GM12878 (cell line): ENCODE measurements at regions not wholly inside any gene's neighbourhood (a gene's known extent, or its start where the extent isn't known, plus 50 kb on each side); places are given as distances from the start of the nearest gene placed in this dataset.

Source experiments
- ATAC-seq: fragments of 200-7000 bp; cut with Tn5 transposase; 3 replicates; pipeline ENCODE4 v1.9.1; 2020; ENCODE audit warnings: mild to moderate bottlenecking, moderate library complexity
- BruUV-seq: library from RNA; stranded (reverse); fragments of 400-500 nt; replicated peaks from 2 replicates; lab custom pipeline; 2021; lab: Mats Ljungman, UMichigan
- CTCF ChIA-PET: fragments of 300-600 bp; sonication (Branson Sonifier 250); formaldehyde crosslinking; extraction: SDS; loops from one replicate; lab custom pipeline; 2021; ENCODE audit warnings: inconsistent platforms; lab: Yijun Ruan, JAX
- POLR2A ChIA-PET: fragments of 350-600 bp; formaldehyde crosslinking; extraction: SDS; loops from one replicate; lab custom pipeline; 2021; ENCODE audit warnings: inconsistent platforms; lab: Charles Lee
- RAD21 ChIA-PET: fragments of 300-600 bp; sonication (Branson Sonifier 250); formaldehyde crosslinking; loops from one replicate; lab custom pipeline; 2023; ENCODE audit warnings: antibody characterized with exemption; ENCODE audit not compliant: unreplicated experiment; lab: Charles Lee
- SMC1A ChIA-PET: fragments of 300-600 bp; sonication (Branson Sonifier 250); formaldehyde crosslinking; loops from one replicate; lab custom pipeline; 2023; ENCODE audit not compliant: unreplicated experiment, uncharacterized antibody; lab: Charles Lee
- DNase-seq: peaks from one replicate; pipeline ENCODE4 v3.0.0-alpha.2; 2011; ENCODE audit warnings: low read depth, low spot score
- FAIRE-seq: peaks from 3 replicates; lab custom pipeline; 2011; peaks lifted over from hg19 to GRCh38; lab: Jason Lieb, UNC
- H2AFZ ChIP-seq: 2 replicates; pipeline ENCODE4 v1.6.0; 2011; ENCODE audit warnings: low read depth, low read length, control low read depth; ENCODE audit not compliant: control insufficient read depth
- H3K27ac ChIP-seq: 2 replicates; pipeline ENCODE4 v1.5.1; 2011; ENCODE audit warnings: control low read depth; ENCODE audit not compliant: control insufficient read depth, insufficient read depth
- H3K27me3 ChIP-seq, 2 experiments: replicated peaks in 1 of 2; 2 replicates each; pipeline versions ENCODE4 v1.6.0 to v1.6.1; 2011; ENCODE audit warnings: low read length in 1 of 2; ENCODE audit not compliant: control insufficient read depth in 2 of 2, insufficient read depth in 2 of 2
- H3K36me3 ChIP-seq, 2 experiments: 2 replicates each; pipeline ENCODE4 v1.5.1; 2011; ENCODE audit warnings: low read length in 1 of 2; ENCODE audit not compliant: control insufficient read depth in 2 of 2, insufficient read depth in 2 of 2
- H3K4me1 ChIP-seq: 2 replicates; pipeline ENCODE4 v1.6.1; 2011; ENCODE audit warnings: mild to moderate bottlenecking, low read length, moderate library complexity, mixed read lengths; ENCODE audit not compliant: control insufficient read depth, insufficient read depth
- H3K4me2 ChIP-seq: 2 replicates; pipeline ENCODE4 v1.6.0; 2011; ENCODE audit warnings: control low read depth; ENCODE audit not compliant: control insufficient read depth, insufficient read depth
- H3K4me3 ChIP-seq: fragments of 200-600 bp; sonication (generic); 2 replicates; pipeline ENCODE4 v1.5.1; 2016
- H3K79me2 ChIP-seq: 2 replicates; pipeline ENCODE4 v1.6.0; 2011; ENCODE audit warnings: low read length; ENCODE audit not compliant: control insufficient read depth, insufficient read depth
- H3K9ac ChIP-seq: 2 replicates; pipeline ENCODE4 v1.8.0; 2011; ENCODE audit warnings: low read length, control low read depth, mixed read lengths; ENCODE audit not compliant: control insufficient read depth, insufficient read depth
- H3K9me3 ChIP-seq: replicated peaks from 3 replicates; pipeline ENCODE4 v1.5.1; 2011; ENCODE audit warnings: mild to moderate bottlenecking, low read length; ENCODE audit not compliant: control insufficient read depth, insufficient read depth
- H4K20me1 ChIP-seq: 2 replicates; pipeline ENCODE4 v1.6.0; 2011; ENCODE audit not compliant: control insufficient read depth, insufficient read depth
- ASH2L ChIP-seq: fragments of 300-600, 200-600 bp; sonication (generic); IDR thresholded peaks from 2 replicates; pipeline ENCODE4 v1.6.1; 2017; ENCODE audit warnings: low read depth, mild to moderate bottlenecking, borderline replicate concordance
- BHLHE40 ChIP-seq, 2 experiments: fragments of 450-650 bp in 1 of 2; IDR thresholded peaks; 2 replicates each; pipeline ENCODE4 v1.6.1; 2011 to 2017; ENCODE audit warnings: low read depth in 2 of 2, borderline replicate concordance in 1 of 2, improper control_type of control experiment in 1 of 2, low read length in 1 of 2, mild to moderate bottlenecking in 1 of 2
- BMI1 ChIP-seq: fragments of 450-650 bp; IDR thresholded peaks from 2 replicates; pipeline ENCODE4 v1.6.1; 2016; ENCODE audit warnings: mild to moderate bottlenecking, moderate library complexity, borderline replicate concordance
- DPF2 ChIP-seq: fragments of 450-650 bp; IDR thresholded peaks from 2 replicates; pipeline ENCODE4 v1.6.1; 2017; ENCODE audit warnings: mild to moderate bottlenecking
- EP300 ChIP-seq, 2 experiments: fragments of 150-350 bp in 1 of 2; IDR thresholded peaks; 2 replicates each; pipeline ENCODE4 v1.6.1; 2011 to 2012; ENCODE audit warnings: low read depth in 2 of 2, low read length in 2 of 2, borderline replicate concordance in 1 of 2, improper control_type of control experiment in 1 of 2, inconsistent platforms in 1 of 2; ENCODE audit not compliant: control insufficient read depth in 1 of 2
- HCFC1 ChIP-seq: fragments of 150-350 bp; IDR thresholded peaks from 2 replicates; pipeline ENCODE4 v1.6.1; 2014; ENCODE audit warnings: low read length
- RB1 ChIP-seq: fragments of 450-650 bp; formaldehyde crosslinking; IDR thresholded peaks from 2 replicates; pipeline ENCODE4 v1.6.1; 2017; ENCODE audit warnings: mild to moderate bottlenecking, borderline replicate concordance
- RCOR1 ChIP-seq: conservative IDR thresholded peaks from 2 replicates; pipeline ENCODE4 v1.6.1; 2012; ENCODE audit warnings: low read depth, low read length, improper control_type of control experiment
- SREBF1 ChIP-seq: IDR thresholded peaks from 2 replicates; pipeline ENCODE4 v1.6.1; 2012; ENCODE audit warnings: mild to moderate bottlenecking, low read length
- STAT3 ChIP-seq: IDR thresholded peaks from 2 replicates; pipeline ENCODE4 v1.6.1; 2011; ENCODE audit warnings: low read depth, low read length, improper control_type of control experiment
- TBL1XR1 ChIP-seq: IDR thresholded peaks from 2 replicates; pipeline ENCODE4 v1.6.1; 2012; ENCODE audit warnings: low read depth, low read length, improper control_type of control experiment
- ZNF207 ChIP-seq: fragments of 450-650 bp; IDR thresholded peaks from 2 replicates; pipeline ENCODE4 v1.6.1; 2014; ENCODE audit warnings: antibody characterized with exemption, mild to moderate bottlenecking, borderline replicate concordance
- ZNF274 ChIP-seq: IDR thresholded peaks from one replicate; pipeline ENCODE4 v1.8.0; 2011; ENCODE audit not compliant: insufficient read length, insufficient read depth
- WGBS: methylation state at CpG from one replicate; pipeline ENCODE4 v1.1.6; 2016; ENCODE audit warnings: low lambda C conversion rate; ENCODE audit not compliant: insufficient replicate concordance, insufficient coverage; ENCODE audit errors: missing lambda C conversion rate; 5-methylcytosine and 5-hydroxymethylcytosine counted together
- in situ Hi-C: fragments of 300-500 bp; cut with MboI; formaldehyde crosslinking; loops from 9 replicates; pipeline ENCODE4 v1.14.3; 2018; ENCODE audit warnings: mixed read lengths
- intact Hi-C: fragments of 100-400 bp; cut with micrococcal nuclease; formaldehyde crosslinking; loops from one replicate; pipeline ENCODE4 v1.14.2; 2022; ENCODE audit not compliant: unreplicated experiment
- TF ChIP-seq, protein P1 (sequence below): fragments of 450-650 bp; IDR thresholded peaks from 2 replicates; pipeline ENCODE4 v1.6.1; 2018; ENCODE audit warnings: borderline replicate concordance, mild to moderate bottlenecking; ENCODE audit not compliant: partially characterized antibody
- TF ChIP-seq, protein P2 (sequence below): IDR thresholded peaks from 2 replicates; pipeline ENCODE4 v1.6.1; 2011; ENCODE audit warnings: borderline replicate concordance, low read depth, mild to moderate bottlenecking, moderate library complexity, low read length; ENCODE audit not compliant: insufficient read depth, poor library complexity, severe bottlenecking
- TF ChIP-seq, protein P3 (sequence below): fragments of 150-350 bp; IDR thresholded peaks from 2 replicates; pipeline ENCODE4 v1.6.1; 2016; ENCODE audit warnings: low read depth, low read length
- TF ChIP-seq, protein P4 (sequence below): fragments of 450-650 bp; IDR thresholded peaks from 2 replicates; pipeline ENCODE4 v1.6.1; 2017; ENCODE audit warnings: borderline replicate concordance

DNA sequence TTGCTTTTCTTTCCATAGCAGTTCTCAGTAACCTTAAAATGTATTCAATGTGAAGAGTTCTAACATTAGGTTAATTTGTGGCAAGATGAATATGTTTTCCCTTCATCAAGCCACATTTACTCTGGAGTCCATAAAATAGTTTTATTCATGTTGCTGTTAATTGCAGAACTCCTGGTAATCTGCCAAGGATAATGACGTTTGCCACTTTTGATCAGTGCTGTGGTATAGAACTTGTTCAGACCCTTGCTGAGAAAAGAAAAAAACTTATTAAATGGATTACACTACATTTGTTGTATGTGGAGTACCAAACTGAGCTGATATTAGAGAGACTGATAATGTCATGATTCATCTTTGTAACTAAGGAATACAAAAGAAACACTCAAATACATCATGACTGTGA lies 212.4 kb upstream of the DMAC1 start:
- ATAC-seq (no peak), FAIRE-seq (no peak), DNase-seq (no peak)
- Histone ChIP-seq H3K79me2 (no peaks in the 10 kb centered on the region), H3K36me3 (no peaks in the 10 kb centered on the region), H2AFZ (no peak overlapping the region), H3K4me1 (no peaks in the 10 kb centered on the region), H3K4me2 (no peak overlapping the region), H3K9ac (no peak overlapping the region), H3K27ac (no peak overlapping the region), H3K4me3 (no peak overlapping the region), H4K20me1 (no peaks in the 10 kb centered on the region), H3K9me3 (no peaks in the 10 kb centered on the region), H3K27me3 (no peaks in the 10 kb centered on the region)
- ChIA-PET CTCF (no interaction called here), SMC1A (no interaction called here), RAD21 (interaction anchor here (0.6 kb wide), 1 partner anchor 106 kb away, joined by 3 read pairs; no protein-coding TSS in a partner anchor), POLR2A (no interaction called here)
- in situ Hi-C loops, result no loop called here
- 0% methylated on average over 1 of the region's 1 CpG for WGBS
- intact Hi-C loops, result loop anchor here (2.0 kb wide), 1 partner anchor 25 kb away; no protein-coding TSS in a partner anchor
- no TSS peak for BruUV-seq
- TF ChIP-seq, protein P1, sequence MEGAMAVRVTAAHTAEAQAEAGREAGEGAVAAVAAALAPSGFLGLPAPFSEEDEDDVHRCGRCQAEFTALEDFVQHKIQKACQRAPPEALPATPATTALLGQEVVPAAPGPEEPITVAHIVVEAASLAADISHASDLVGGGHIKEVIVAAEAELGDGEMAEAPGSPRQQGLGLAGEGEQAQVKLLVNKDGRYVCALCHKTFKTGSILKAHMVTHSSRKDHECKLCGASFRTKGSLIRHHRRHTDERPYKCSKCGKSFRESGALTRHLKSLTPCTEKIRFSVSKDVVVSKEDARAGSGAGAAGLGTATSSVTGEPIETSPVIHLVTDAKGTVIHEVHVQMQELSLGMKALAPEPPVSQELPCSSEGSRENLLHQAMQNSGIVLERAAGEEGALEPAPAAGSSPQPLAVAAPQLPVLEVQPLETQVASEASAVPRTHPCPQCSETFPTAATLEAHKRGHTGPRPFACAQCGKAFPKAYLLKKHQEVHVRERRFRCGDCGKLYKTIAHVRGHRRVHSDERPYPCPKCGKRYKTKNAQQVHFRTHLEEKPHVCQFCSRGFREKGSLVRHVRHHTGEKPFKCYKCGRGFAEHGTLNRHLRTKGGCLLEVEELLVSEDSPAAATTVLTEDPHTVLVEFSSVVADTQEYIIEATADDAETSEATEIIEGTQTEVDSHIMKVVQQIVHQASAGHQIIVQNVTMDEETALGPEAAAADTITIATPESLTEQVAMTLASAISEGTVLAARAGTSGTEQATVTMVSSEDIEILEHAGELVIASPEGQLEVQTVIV, result no peak
- TF ChIP-seq BHLHE40 (IDR thresholded peaks at IDR 0.05; ENCODE audit: borderline replicate concordance in 1 of 2, low read depth in 2 of 2, low read length in 1 of 2) (no peak), STAT3 (no peak), ASH2L (no peak), SREBF1 (no peak), BMI1 (no peak), RCOR1 (no peak), ZNF207 (no peak), RB1 (no peak), TBL1XR1 (no peak), ZNF274 (no peak), DPF2 (no peak), HCFC1 (no peak), EP300 (IDR thresholded peaks at IDR 0.05; ENCODE audit: borderline replicate concordance in 1 of 2, control insufficient read depth in 1 of 2, low read depth in 2 of 2, low read length in 2 of 2) (no peak)
- TF ChIP-seq, protein P2, sequence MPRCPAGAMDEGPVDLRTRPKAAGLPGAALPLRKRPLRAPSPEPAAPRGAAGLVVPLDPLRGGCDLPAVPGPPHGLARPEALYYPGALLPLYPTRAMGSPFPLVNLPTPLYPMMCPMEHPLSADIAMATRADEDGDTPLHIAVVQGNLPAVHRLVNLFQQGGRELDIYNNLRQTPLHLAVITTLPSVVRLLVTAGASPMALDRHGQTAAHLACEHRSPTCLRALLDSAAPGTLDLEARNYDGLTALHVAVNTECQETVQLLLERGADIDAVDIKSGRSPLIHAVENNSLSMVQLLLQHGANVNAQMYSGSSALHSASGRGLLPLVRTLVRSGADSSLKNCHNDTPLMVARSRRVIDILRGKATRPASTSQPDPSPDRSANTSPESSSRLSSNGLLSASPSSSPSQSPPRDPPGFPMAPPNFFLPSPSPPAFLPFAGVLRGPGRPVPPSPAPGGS, result no peak
- TF ChIP-seq, protein P3, sequence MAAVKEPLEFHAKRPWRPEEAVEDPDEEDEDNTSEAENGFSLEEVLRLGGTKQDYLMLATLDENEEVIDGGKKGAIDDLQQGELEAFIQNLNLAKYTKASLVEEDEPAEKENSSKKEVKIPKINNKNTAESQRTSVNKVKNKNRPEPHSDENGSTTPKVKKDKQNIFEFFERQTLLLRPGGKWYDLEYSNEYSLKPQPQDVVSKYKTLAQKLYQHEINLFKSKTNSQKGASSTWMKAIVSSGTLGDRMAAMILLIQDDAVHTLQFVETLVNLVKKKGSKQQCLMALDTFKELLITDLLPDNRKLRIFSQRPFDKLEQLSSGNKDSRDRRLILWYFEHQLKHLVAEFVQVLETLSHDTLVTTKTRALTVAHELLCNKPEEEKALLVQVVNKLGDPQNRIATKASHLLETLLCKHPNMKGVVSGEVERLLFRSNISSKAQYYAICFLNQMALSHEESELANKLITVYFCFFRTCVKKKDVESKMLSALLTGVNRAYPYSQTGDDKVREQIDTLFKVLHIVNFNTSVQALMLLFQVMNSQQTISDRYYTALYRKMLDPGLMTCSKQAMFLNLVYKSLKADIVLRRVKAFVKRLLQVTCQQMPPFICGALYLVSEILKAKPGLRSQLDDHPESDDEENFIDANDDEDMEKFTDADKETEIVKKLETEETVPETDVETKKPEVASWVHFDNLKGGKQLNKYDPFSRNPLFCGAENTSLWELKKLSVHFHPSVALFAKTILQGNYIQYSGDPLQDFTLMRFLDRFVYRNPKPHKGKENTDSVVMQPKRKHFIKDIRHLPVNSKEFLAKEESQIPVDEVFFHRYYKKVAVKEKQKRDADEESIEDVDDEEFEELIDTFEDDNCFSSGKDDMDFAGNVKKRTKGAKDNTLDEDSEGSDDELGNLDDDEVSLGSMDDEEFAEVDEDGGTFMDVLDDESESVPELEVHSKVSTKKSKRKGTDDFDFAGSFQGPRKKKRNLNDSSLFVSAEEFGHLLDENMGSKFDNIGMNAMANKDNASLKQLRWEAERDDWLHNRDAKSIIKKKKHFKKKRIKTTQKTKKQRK, result no peak
- TF ChIP-seq, protein P4, sequence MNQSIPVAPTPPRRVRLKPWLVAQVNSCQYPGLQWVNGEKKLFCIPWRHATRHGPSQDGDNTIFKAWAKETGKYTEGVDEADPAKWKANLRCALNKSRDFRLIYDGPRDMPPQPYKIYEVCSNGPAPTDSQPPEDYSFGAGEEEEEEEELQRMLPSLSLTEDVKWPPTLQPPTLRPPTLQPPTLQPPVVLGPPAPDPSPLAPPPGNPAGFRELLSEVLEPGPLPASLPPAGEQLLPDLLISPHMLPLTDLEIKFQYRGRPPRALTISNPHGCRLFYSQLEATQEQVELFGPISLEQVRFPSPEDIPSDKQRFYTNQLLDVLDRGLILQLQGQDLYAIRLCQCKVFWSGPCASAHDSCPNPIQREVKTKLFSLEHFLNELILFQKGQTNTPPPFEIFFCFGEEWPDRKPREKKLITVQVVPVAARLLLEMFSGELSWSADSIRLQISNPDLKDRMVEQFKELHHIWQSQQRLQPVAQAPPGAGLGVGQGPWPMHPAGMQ, result no peak
